IPS-18a (cell line): ENCODE measurements at regions not wholly inside any gene's neighbourhood (a gene's known extent, or its start where the extent isn't known, plus 50 kb on each side); places are given as distances from the start of the nearest gene placed in this dataset.

Source experiments
- H3K27ac ChIP-seq: one replicate; pipeline ENCODE4 v1.5.1; 2013; ENCODE audit warnings: low read length
- H3K27me3 ChIP-seq: one replicate; pipeline ENCODE4 v1.6.1; 2013; ENCODE audit warnings: mild to moderate bottlenecking, low read length; ENCODE audit not compliant: control insufficient read depth, insufficient read depth
- H3K36me3 ChIP-seq: one replicate; pipeline ENCODE4 v1.6.1; 2013; ENCODE audit warnings: low read depth, low read length; ENCODE audit not compliant: control insufficient read depth
- H3K4me1 ChIP-seq: one replicate; pipeline ENCODE4 v1.6.1; 2013; ENCODE audit warnings: low read depth, low read length; ENCODE audit not compliant: control insufficient read depth
- H3K4me3 ChIP-seq: one replicate; pipeline ENCODE4 v1.5.1; 2013; ENCODE audit warnings: low read length
- H3K9ac ChIP-seq: one replicate; pipeline ENCODE4 v1.6.1; 2013; ENCODE audit warnings: mild to moderate bottlenecking, low read length, moderate library complexity
- H3K9me3 ChIP-seq: one replicate; pipeline ENCODE4 v1.6.1; 2013; ENCODE audit warnings: low read depth, low read length; ENCODE audit not compliant: control insufficient read depth

- Histone ChIP-seq H3K9me3 (no peaks in the 10 kb centered on the region), H3K27me3 (no peaks in the 10 kb centered on the region), H3K4me1 (peaks cover 4% of the 10 kb centered on the region), H3K9ac (no peak overlapping the region), H3K36me3 (no peaks in the 10 kb centered on the region), H3K4me3 (no peak overlapping the region), H3K27ac (no peak overlapping the region)
These were observed 149.6 kb downstream of the LMO4 start for GRCh38 chr1:87478231-87478630.

- H3K27me3 ChIP-seq: no peaks in the 10 kb centered on the region
- H3K4me3 ChIP-seq: no peak overlapping the region
- no peak overlapping the region for H3K9ac ChIP-seq
- H3K27ac ChIP-seq: no peak overlapping the region
- no peaks in the 10 kb centered on the region for H3K4me1 ChIP-seq
- no peaks in the 10 kb centered on the region for H3K9me3 ChIP-seq
- no peaks in the 10 kb centered on the region for H3K36me3 ChIP-seq
These were observed 166.5 kb downstream of the LMO4 start for GRCh38 chr1:87495147-87495546.

GRCh38 chr1:87495870-87496269 lies 167.2 kb downstream of the LMO4 start:
- Histone ChIP-seq H3K36me3 (no peaks in the 10 kb centered on the region), H3K9me3 (no peaks in the 10 kb centered on the region), H3K4me1 (no peaks in the 10 kb centered on the region), H3K27ac (no peak overlapping the region), H3K4me3 (no peak overlapping the region), H3K27me3 (no peaks in the 10 kb centered on the region), H3K9ac (no peak overlapping the region)

GRCh38 chr1:87497380-87498203 lies 168.9 kb downstream of the LMO4 start:
- no peaks in the 10 kb centered on the region for H3K9me3 ChIP-seq
- H3K36me3 ChIP-seq: no peaks in the 10 kb centered on the region
- no peak overlapping the region for H3K9ac ChIP-seq
- H3K4me1 ChIP-seq: no peaks in the 10 kb centered on the region
- H3K27me3 ChIP-seq: no peaks in the 10 kb centered on the region
- H3K27ac ChIP-seq: no peak overlapping the region
- no peak overlapping the region for H3K4me3 ChIP-seq

GRCh38 chr1:87501738-87502137 lies 173.1 kb downstream of the LMO4 start:
- Histone ChIP-seq H3K9me3 (no peaks in the 10 kb centered on the region), H3K27ac (no peak overlapping the region), H3K27me3 (no peaks in the 10 kb centered on the region), H3K4me1 (no peaks in the 10 kb centered on the region), H3K4me3 (no peak overlapping the region), H3K9ac (no peak overlapping the region), H3K36me3 (no peaks in the 10 kb centered on the region)

- Histone ChIP-seq H3K9ac (no peak overlapping the region), H3K9me3 (no peaks in the 10 kb centered on the region), H3K4me3 (no peak overlapping the region), H3K36me3 (no peaks in the 10 kb centered on the region), H3K4me1 (no peaks in the 10 kb centered on the region), H3K27ac (no peak overlapping the region), H3K27me3 (no peaks in the 10 kb centered on the region)
These were observed 176.8 kb downstream of the LMO4 start for GRCh38 chr1:87505391-87505983.

GRCh38 chr1:87506147-87506546 lies 177.5 kb downstream of the LMO4 start:
- Histone ChIP-seq H3K9ac (no peak overlapping the region), H3K4me3 (no peak overlapping the region), H3K4me1 (no peaks in the 10 kb centered on the region), H3K27ac (no peak overlapping the region), H3K27me3 (no peaks in the 10 kb centered on the region), H3K36me3 (no peaks in the 10 kb centered on the region), H3K9me3 (no peaks in the 10 kb centered on the region)

GRCh38 chr1:87508247-87508787 lies 179.6 kb downstream of the LMO4 start:
- Histone ChIP-seq H3K36me3 (no peaks in the 10 kb centered on the region), H3K27ac (no peak overlapping the region), H3K9me3 (no peaks in the 10 kb centered on the region), H3K4me1 (peaks cover 4% of the 10 kb centered on the region), H3K4me3 (no peak overlapping the region), H3K9ac (no peak overlapping the region), H3K27me3 (no peaks in the 10 kb centered on the region)

- Histone ChIP-seq H3K9ac (no peak overlapping the region), H3K36me3 (no peaks in the 10 kb centered on the region), H3K4me3 (no peak overlapping the region), H3K27ac (no peak overlapping the region), H3K27me3 (no peaks in the 10 kb centered on the region), H3K4me1 (peaks cover 4% of the 10 kb centered on the region), H3K9me3 (no peaks in the 10 kb centered on the region)
These were observed 181.9 kb downstream of the LMO4 start for GRCh38 chr1:87510540-87510939.

GRCh38 chr1:87511449-87511848 lies 182.8 kb downstream of the LMO4 start:
- Histone ChIP-seq H3K9me3 (no peaks in the 10 kb centered on the region), H3K4me3 (no peak overlapping the region), H3K9ac (no peak overlapping the region), H3K27ac (no peak overlapping the region), H3K4me1 (peaks cover 4% of the 10 kb centered on the region), H3K36me3 (no peaks in the 10 kb centered on the region), H3K27me3 (no peaks in the 10 kb centered on the region)

- Histone ChIP-seq H3K27me3 (no peaks in the 10 kb centered on the region), H3K27ac (no peak overlapping the region), H3K4me1 (peaks cover 4% of the 10 kb centered on the region), H3K9me3 (no peaks in the 10 kb centered on the region), H3K9ac (no peak overlapping the region), H3K4me3 (no peak overlapping the region), H3K36me3 (no peaks in the 10 kb centered on the region)
These were observed 183.8 kb downstream of the LMO4 start for GRCh38 chr1:87512431-87512830.

- Histone ChIP-seq H3K27me3 (no peaks in the 10 kb centered on the region), H3K4me3 (no peak overlapping the region), H3K9ac (no peak overlapping the region), H3K9me3 (no peaks in the 10 kb centered on the region), H3K4me1 (peaks cover 4% of the 10 kb centered on the region), H3K27ac (no peak overlapping the region), H3K36me3 (no peaks in the 10 kb centered on the region)
These were observed 184.6 kb downstream of the LMO4 start for GRCh38 chr1:87513255-87513654.
